ENCODE measurements at regions not wholly inside any gene's neighbourhood (a gene's known extent, or its start where the extent isn't known, plus 50 kb on each side); places are given as distances from the start of the nearest gene placed in this dataset.

DNA sequence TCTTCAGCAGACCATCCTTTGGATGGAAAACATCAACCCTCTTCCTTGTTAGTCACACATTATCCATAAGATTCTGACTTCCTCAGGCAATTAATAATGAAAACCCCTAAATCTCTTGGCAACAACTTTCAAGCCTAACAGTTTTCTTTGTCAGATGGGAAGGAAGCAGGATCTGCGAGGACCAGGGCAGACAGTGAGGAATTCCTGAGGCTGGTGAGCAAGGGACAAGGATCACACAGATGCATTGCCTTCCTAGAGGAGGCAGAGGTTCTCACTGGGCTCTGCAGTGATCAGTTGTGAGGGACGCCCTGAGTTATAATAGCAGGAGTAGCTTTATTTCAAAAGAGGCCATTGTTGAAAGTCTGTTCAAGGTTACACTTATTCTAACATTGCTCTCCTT is 195.4 kb downstream of the SLIT2 start:
- no peak for DNase-seq (ENCODE audit: low read depth in 3 of 3)

DNA sequence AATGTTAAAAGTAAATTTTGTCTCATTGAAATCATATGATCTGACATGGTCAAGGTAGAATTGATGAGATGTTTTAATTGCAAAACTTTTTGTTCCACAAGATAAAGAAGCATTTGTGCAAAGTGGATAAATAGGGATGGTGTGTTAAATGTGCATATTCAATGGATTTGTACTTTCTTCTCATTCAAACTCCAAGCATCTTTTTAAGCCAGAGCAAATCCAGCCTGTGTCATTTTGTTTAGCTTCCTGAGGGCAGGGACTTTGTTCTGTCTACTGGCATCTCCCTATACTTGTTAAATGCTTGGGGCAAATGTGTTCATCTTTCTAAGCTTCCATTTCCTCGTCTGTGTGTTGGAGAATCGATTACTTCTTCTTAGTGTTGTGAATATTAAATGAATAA is 200.3 kb downstream of the SLIT2 start:
- no peak for DNase-seq (ENCODE audit: low read depth in 3 of 3)

DNA sequence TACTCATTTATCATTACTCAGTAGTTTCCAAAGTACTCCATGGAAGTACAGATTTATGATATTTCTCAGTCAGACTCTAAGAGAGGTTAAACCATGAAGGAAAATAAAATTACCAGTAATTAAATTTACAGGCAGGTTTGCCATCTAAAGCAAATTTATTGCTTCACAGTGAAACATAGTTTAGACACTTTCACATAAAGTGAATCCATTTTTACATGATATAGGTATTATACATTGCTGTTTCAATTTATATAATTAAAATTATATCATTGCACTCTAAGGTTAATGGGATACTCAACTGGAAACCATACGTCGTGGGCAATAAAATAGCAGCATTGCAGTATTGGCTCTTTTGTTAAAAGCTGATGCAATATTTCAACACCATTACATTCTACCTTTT is 202.8 kb downstream of the SLIT2 start:
- DNase-seq (ENCODE audit: low read depth in 3 of 3), result no peak

DNA sequence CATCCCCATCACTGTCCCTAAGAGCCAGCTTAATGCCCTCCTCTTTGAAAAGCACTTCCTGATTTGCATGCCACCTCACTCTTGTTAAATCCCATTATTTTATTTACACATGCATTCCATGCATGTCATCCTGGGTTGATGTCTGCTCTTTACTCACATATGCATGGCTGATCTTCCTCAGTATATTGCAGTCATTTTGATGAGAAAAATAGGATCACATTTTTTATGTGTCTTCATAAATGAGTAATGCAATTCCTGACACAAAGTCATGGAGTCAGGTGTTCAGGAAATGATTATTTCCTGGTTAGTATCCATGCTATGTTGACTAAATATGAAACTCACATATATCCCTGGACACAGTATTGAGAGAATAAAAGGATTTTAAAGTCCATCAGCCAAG is 204.7 kb downstream of the SLIT2 start:
- no peak for DNase-seq (ENCODE audit: low read depth in 3 of 3)

DNA sequence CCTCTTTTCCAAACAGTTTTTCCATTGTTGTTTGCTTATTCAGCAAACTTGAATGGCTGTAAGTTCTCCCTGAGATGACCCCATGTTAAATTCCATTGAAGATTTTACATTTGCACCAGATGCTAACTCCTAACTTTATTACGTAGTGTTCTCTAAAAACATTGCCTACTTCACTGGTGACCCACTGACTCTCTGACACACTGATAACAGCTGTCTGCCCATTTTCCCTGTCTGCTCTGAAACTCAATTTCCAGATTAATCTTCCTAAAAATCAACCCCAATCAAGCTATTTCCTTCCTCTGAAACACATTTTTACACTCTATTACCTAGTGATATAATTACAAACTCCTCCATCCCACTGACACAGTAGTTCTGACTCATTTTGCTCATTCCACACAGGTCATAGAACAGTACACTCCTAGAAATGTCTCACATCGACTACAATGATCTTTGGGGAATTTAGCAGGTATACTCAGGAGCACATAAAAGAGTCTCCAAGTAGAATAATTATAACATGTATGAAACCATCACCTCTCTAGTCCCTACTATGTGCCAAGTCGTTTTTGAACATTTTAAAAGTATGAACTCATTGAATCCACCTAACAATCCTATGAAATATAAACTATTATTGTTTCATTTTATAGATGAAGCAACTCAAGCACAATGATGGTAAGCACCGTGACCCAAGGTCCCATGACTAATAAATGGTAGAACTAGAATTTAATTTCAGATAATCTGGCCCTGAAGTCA is 210.9 kb downstream of the SLIT2 start:
- DNase-seq (ENCODE audit: low read depth in 3 of 3), result no peak

DNA sequence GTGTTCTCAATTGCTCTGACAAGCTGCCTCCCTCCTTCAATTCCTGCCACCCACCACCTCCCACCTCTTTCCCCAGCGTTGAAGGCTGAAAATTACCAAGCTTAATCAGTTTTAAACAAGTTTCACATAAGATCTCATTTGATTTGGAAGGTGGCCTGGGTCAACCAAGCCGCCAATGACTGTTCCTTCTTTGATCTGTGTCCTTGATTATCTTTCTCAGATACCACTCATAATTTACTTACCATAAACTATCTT is 211.4 kb downstream of the SLIT2 start:
- no peak for DNase-seq (ENCODE audit: low read depth in 3 of 3)

DNA sequence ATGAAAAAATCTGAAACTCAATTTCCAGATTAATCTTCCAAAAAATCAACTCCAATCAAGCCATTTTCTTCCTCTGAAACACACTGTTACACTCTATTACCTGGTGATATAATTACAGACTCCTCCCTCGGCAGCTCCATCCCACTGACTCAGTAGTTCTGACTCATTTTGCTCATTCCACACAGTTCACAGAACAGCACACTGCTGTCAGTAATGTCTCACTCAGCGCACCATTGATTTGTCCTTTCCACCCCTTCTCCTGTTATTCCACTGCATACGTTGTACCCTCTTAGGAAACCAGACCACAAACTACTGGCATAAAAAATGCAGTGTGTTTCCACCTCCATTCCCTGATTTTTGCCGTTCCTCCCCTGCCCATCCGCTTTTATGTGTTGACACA is 212.7 kb downstream of the SLIT2 start:
- no peak for DNase-seq (ENCODE audit: low read depth in 3 of 3)

DNA sequence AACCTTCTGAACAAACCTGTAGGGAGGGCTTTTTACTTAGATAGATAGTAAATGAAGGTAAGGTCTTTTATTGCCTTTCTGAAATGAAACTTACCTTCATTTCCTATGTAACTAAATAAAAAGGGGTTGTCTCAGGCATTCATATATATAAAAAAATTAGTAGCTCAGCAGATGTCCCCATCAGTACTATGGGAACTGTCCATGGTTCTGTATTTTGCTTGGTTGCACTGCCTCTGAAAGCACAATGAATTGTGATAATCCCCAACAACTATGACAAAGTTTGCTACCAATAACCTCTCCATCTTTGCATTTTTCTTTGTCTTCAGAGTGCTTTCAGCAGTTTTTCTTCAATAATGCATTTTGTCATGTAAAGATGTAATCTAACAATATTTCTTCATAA is 222.4 kb downstream of the SLIT2 start:
- DNase-seq (ENCODE audit: low read depth in 3 of 3), result no peak

DNA sequence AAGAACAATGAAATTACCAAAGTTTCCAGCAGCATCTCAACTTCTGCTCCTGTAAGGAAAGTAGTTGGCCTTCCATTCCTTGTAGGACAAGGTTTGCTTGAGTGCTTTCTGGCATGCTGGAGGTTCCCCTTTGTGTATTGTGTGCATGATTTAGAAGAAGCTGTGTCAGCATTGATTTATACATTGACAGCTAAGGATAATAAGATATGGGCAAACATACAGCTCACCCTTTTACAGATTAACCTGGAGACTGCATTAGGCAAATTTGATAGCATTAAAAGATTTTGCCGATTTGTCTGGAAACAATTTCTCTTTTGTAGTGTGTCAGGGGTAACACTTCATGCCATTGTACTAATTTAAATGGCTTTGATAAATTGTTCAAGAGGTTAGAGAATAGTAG is 221.8 kb upstream of the PACRGL start:
- no peak for DNase-seq (ENCODE audit: low read depth in 3 of 3)

DNA sequence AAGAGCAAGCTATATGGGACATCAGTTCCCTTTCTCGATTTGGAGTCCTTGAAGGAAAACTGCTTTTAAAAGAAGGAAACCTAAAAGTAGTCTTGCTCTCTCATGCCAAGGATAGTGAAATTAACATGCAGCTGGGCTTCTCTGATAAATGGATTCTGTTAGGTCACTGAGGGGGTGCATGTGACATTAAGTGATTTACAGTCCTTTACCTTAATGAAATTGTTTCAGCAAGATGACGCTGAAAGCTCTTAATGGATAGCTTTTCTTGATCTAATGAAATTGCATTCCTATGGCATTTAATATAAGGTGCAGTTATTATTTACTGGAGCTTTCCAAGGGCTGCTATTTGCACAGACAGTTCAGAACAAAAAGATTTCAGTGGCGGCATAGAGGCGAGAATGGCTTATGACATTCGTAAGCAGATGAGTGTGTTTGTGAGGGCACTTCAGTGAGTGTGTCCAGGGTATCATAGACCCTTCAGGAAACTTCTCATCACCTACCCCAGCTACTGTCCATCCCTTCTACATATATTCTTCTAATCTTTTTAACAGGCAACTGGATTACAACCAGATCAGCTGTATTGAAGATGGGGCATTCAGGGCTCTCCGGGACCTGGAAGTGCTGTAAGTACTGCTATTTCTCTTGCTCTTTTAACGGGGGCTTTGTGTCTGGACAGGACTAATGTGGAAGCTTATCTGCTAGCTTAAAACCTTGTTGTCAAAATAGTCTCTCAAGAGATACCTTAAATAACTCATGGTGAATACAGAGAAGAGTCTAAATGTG is 219.9 kb upstream of the PACRGL start:
- DNase-seq (ENCODE audit: low read depth in 3 of 3), result no peak

DNA sequence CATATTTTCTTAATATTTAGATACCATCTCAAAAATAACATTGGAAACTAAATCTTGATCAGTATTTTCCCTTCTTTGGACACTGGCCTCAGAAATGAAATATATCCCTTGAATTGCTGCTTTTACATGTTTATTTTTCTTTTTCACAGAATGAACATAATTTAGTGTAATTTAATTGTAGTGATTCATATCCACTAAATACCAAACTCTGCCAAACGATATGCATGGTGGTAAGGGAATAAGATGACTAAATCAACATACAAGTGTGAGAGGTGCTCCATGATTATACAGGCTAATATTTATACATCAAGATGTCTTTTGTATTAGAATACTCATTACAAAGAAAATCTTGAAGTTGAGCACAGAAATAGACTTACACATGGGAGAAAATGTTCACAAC is 216.8 kb upstream of the PACRGL start:
- DNase-seq (ENCODE audit: low read depth in 3 of 3), result no peak

DNA sequence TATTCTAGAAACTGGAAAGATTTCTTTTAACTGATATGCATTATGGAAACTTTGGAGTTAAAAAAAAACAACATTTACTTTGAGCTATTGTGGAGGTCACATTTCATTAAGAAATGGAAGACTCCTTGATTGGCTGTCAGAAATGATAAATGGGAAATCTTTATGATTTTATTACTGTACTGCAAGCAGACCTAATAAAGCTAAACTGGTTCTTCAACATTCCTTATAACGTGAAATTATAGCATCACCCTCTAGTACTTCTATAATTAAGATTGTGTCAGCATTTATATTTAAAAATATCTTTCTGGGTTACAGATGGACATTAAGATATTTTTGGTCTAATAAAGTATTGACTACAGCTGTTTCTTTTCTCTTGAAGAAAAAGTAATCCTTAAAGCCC is 213.8 kb upstream of the PACRGL start:
- DNase-seq (ENCODE audit: low read depth in 3 of 3), result no peak

DNA sequence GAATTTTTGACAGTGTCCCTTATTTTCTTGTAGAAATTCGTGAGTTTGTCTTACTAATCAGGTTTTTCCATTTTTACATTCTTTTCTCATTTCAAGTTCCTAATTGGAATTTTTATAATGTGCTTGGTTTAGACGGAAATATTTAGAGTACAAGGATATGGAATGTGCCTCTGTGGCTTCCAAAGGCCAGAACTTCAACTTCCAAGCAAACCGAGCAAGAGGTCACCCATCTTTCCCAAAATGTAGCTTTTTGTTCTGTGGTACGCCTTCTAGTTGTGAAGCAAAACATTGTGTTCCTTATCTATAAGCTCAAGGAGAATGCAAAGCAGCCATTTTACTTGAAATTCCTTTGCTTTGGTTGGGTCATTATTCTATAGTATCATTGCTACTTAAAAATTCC is 212.8 kb upstream of the PACRGL start:
- DNase-seq (ENCODE audit: low read depth in 3 of 3), result no peak

DNA sequence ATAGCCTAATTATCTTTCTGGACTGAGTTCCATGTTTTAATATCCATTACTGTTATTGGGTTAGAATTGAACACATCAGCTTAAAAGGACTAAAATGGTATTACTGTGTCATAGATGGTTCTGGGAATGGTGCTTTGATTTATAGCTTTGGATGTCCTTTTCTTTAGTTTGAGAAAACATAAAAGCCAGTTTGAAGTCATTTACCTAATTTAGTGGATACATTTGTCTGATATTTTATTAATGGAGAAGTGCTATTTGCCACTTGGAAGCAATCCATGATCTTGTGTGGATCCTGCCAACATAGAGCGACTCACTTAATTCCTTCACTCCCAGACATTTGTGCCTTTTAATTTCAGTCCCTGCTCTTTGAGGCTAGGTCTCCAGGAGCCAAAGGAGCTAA is 212.4 kb upstream of the PACRGL start:
- DNase-seq (ENCODE audit: low read depth in 3 of 3), result no peak

DNA sequence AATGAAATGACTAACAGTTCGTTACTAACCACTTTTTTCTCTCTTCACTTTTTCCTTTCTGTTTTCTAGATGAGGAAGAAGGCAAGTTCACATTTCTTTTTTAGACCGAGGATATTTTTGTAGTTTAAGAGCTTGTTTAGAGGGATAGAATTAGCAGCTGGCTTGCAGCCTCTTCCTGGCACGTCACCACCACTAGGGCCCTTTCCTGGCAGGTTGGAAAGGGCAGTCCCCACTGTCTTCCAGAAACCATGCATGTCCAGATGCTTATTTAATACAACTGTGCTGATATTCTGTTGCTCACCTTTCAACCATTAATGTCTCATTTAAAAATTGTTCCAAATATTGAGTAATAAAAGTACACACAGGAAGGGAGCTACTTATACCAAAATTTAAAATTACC is 209.5 kb upstream of the PACRGL start:
- DNase-seq (ENCODE audit: low read depth in 3 of 3), result no peak

DNA sequence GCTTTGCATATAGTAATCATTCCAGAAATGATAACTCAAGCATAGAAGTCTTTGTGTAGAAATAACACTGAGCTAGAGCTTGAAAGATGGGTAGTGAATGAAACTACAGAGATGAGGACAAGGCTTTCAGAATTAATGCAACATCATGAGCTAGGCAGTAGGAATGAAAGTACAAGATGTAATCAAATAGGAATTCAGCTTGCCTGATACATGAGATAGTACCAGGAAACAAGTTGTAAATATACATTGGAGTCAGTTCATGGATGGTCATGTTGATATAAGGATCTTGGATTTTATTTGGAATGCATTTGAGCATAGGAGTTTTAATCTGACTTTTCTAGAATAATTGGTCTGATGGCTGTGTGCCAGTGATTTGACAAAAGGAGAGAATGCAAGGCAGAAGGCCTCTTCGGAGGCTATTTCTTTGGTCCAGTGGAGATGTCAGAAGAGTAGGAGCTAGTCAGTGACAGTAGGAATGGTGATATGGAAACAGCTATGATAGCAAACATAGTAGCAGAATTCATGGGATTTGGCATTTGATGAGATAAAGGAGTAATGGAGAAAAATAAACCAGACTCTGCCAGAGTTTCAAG is 206.4 kb upstream of the PACRGL start:
- DNase-seq (ENCODE audit: low read depth in 3 of 3), result no peak

DNA sequence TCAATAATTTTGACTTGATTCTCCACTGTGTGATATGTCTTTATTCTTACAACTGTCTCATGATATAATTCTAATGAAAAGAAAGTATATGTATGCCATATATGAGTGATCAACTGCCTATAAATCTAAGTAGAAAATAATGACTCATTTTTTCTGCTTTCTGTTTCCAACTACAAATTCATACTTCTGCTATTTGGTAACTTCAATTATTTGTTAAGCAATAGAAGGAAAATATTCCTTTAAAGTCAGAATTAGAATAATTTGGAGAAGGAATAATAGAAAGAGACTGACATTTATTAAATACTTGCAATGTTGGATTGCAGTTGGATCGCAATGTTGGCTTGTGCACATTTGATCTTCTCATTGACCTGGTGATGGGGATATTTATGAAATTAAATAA is 204.2 kb upstream of the PACRGL start:
- DNase-seq (ENCODE audit: low read depth in 3 of 3), result no peak

DNA sequence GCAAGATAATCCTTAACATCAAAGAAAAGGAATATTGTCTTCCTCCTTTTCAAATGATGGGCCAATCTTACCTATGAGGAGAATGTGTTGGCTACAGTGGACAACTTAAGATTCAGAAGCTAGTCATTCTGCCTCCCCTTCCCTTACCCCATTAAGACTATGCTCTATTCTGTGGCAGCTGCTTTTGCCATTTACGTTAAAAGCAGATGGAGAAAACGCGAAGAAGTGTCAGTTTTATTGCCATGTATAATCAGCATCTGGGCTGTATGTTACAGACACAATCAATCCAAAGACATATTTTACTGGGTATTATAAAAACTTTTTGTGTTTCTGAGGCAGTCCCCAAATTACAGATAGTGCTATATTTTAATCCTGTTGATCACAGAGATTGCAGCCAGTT is 196.1 kb upstream of the PACRGL start:
- DNase-seq (ENCODE audit: low read depth in 3 of 3), result no peak

DNA sequence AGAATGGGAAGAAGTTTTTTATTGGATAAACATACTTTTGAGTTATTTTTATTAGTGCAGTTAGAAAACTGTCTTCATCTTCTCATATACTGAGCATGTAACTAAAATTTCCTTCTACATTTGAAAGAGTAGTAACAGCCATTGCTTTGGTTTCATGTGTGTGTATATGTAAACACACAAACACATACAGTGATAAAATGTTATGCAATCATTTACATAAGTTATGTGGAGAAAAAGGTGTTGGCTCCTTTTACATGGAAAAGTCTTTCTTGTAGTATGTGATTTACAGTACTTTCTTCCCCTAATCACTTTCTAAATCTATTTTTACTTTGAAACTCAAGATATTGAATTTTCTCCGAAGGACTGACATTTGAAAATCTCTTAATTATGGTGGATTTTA is 194.3 kb upstream of the PACRGL start:
- DNase-seq (ENCODE audit: low read depth in 3 of 3), result no peak

DNA sequence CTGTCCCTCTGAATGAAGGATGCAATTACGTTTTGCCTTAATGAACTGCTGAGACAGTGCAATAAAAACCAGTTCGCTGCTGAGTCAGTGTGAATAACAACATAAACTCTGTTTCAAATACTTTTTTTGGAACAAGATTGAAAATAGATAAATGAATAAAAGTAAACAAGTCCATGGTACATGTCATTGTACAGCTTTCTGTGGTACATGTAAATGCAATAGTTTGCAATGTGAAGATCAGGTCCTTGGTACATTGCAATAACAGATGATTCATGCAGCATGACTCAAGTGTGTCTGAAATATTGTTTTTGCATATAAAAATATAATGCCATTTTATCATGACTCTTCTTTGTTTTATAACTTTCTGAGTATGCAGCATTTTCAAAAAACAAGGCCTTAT is 193.4 kb upstream of the PACRGL start:
- no peak for DNase-seq (ENCODE audit: low read depth in 3 of 3)

DNA sequence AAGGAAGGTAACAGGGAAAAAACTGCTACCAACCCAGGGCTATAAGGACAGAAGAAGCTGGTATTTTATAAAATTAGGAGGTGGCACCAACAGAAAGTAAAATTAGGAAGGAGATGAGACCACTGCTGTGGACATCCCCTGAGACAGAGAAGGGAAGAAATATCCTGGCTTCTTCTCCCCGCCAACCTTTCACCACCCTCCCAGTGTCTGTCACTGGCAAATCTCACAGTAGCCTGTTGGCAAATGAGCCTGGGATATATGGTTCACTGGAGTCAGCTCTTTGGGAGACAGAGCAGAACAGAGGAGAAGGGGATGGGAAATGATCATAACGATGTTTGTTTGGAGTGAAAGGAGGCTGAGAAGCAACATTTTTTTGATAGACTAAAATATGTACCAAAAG is 190.9 kb upstream of the PACRGL start:
- DNase-seq (ENCODE audit: low read depth in 3 of 3), result no peak

DNA sequence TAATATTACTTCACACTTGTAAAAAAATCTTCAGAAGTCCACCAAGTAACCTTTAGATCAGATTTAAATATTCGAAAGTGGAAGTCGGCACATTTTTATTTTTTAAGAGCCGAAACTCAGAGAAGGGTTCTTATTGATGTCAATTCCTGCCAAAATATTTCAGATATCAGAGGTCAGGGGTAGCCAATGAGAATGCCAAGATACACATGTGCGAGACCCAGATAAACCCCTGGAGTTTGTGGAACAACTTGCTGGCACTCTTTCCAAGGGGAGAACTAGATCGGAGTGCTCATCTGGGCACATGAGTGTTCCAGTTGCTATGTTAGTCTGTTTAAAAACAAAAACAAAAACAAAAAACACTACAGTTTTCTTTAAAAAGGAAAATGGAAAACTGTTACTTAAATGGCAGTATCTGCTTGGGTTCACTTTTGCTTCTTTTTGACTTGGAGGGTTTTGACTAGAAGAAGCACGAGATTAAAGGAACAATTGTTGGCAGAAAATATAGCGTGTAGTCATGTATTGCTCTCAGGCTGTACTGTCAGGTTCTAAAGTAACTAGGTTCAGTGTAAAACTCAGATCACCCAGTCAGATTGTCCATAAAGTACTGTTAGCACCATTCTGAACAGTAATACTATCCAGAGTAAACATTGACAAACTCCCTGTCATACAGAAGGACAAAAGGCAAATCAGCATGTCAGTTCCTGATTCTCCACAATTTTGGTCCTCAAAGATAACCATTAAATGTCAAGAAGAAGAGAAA is 188.0 kb upstream of the PACRGL start:
- no peak for DNase-seq (ENCODE audit: low read depth in 3 of 3)

DNA sequence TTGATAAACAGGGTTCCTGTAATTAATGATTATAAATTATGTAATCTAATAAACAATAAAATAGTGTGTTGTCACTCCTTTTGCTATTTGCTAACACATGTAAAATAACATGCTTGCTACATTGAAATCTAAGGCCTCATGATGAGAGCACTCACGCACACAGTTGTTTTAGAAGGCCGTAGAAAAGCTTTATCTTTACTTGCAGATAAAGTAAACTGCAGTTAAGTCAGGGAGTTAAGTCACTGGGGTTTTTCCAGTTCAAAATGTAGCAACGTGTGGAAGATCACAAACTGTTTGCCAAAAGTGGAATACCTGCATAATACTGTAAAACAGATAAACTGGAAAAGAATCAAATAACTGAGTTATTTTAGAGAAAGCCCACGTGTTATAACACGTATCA is 187.3 kb upstream of the PACRGL start:
- DNase-seq (ENCODE audit: low read depth in 3 of 3), result no peak
